Endothelial cell of umbilical vein (primary cell): ENCODE measurements at regions not wholly inside any gene's neighbourhood (a gene's known extent, or its start where the extent isn't known, plus 50 kb on each side); places are given as distances from the start of the nearest gene placed in this dataset.

Experiments used
- CTCF ChIP-seq, 2 donors: IDR thresholded peaks; 1 replicate in 1 of 2; 2 replicates in 1 of 2; pipeline ENCODE4 v1.5.1; 2011; ENCODE audit warnings: low read length in 2 of 2, mild to moderate bottlenecking in 2 of 2, moderate library complexity in 2 of 2, control low read depth in 1 of 2, inconsistent platforms in 1 of 2, low read depth in 1 of 2; ENCODE audit not compliant: insufficient read depth in 1 of 2; ENCODE audit errors: extremely low read depth in 1 of 2
- EZH2 ChIP-seq: IDR thresholded peaks from 2 replicates; pipeline ENCODE4 v1.6.1; 2012; ENCODE audit warnings: borderline replicate concordance, low read depth, mild to moderate bottlenecking, moderate library complexity, low read length, inconsistent platforms; ENCODE audit not compliant: severe bottlenecking
- POLR2A ChIP-seq: IDR thresholded peaks from 2 replicates; pipeline ENCODE4 v1.6.1; 2012; ENCODE audit warnings: low read depth, mild to moderate bottlenecking, control low read depth, low read length
- POLR2AphosphoS5 ChIP-seq: IDR thresholded peaks from 2 replicates; pipeline ENCODE4 v1.6.1; 2012; ENCODE audit warnings: low read depth, mild to moderate bottlenecking, control low read depth, low read length, moderate library complexity; ENCODE audit not compliant: insufficient read depth

- TF ChIP-seq CTCF (IDR thresholded peaks at IDR 0.05; ENCODE audit: extremely low read depth in 1 of 2, insufficient read depth in 1 of 2, low read depth in 1 of 2, low read length in 2 of 2): no peak
- no peak for TF ChIP-seq POLR2AphosphoS5
- TF ChIP-seq EZH2: no peak
- TF ChIP-seq POLR2A: no peak
Observed at GRCh38 chr3:168157099-168157700, 61.5 kb upstream of the GOLIM4 start.
